ENCODE measurements at regions not wholly inside any gene's neighbourhood (a gene's known extent, or its start where the extent isn't known, plus 50 kb on each side); places are given as distances from the start of the nearest gene placed in this dataset.
"Not testable (repeated sequence)": the region's sequence is repeated elsewhere in the genome, so short reads cannot be mapped to it uniquely, and the experiment has no call there.

- TF ChIP-seq CTCF (IDR thresholded peaks at IDR 0.05; ENCODE audit: insufficient read depth, low read depth, low read length): no peak
- no peak overlapping the region for H3K4me3 ChIP-seq (ENCODE audit: low read depth, low read length)
- no peak for DNase-seq (ENCODE audit: low read depth)
These were observed 495.6 kb downstream of the SIPA1L2 start for GRCh38 chr1:232134365-232134764.

GRCh38 chr1:232132572-232132971 is 497.4 kb downstream of the SIPA1L2 start:
- H3K4me3 ChIP-seq (ENCODE audit: low read depth, low read length): no peak overlapping the region
- no peak for TF ChIP-seq CTCF (IDR thresholded peaks at IDR 0.05; ENCODE audit: insufficient read depth, low read depth, low read length)
- DNase-seq (ENCODE audit: low read depth): no peak

DNA sequence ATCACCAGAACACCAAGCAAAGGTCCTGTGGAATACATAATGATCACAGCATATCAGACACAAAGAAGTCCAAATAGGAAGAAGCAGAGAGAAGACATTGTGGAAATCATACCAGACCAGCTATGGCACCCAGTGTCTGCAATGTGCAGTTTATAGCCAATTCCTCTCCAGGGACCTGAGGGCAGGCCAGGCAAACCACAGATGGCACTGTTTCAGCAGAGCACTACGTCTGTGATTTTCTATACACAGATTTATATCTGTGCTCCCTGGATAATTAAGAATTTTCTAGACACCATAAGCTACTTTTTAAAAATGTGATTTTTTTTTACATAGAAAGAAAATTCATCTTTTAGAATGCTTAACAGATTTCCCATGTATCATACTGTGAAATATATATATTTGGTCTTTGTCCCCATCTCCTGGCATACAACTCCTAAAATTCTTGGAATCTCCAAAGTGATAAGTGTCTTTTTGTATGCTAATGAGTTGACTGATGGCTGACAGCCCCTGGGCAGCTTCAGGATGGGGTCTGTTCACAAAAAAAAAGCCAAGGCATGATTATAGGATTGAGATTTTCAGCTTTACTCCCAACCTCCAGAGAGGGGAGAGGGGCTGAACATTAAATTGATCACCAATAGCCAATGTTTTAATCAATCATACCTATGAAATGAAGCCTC is 498.1 kb downstream of the SIPA1L2 start:
- no peak overlapping the region for H3K4me3 ChIP-seq (ENCODE audit: low read depth, low read length)
- no peak for DNase-seq (ENCODE audit: low read depth)
- no peak for TF ChIP-seq CTCF (IDR thresholded peaks at IDR 0.05; ENCODE audit: insufficient read depth, low read depth, low read length)

DNA sequence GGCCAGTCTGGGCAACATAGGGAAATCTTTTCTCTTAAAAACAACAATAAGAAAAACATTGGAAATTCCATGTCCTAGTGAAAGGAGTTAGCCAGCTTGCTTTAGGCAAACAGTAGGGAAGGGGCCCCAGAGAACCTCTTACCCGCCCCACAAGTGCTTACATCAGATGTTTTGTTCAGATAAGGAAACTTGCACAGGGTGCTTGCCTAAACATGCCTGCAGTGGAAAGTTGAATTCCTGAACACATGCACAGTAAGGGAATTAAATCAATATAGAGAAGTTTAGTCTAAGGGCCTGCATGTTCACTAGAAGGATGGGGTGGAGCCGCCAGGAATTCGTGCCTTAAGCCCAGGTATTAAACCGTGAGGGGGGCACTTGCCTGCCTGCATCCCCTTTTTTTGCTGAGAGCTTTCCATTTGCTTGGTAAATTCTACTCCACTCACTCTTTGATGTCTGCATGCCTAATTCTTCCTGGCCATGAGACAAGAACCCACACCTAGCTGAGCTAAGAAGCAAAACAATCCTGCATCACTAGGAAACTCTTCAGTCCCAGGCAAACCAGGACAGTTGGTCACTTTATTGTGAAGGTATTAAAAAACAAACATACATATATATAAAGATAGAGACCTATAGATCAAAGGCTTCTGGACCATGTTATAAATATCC is 499.0 kb downstream of the SIPA1L2 start:
- TF ChIP-seq CTCF (IDR thresholded peaks at IDR 0.05; ENCODE audit: insufficient read depth, low read depth, low read length): no peak
- H3K4me3 ChIP-seq (ENCODE audit: low read depth, low read length): no peak overlapping the region
- no peak for DNase-seq (ENCODE audit: low read depth)

GRCh38 chr1:232127190-232127589 is 500.6 kb downstream of the DISC1 start:
- peak; percentile 67 for DNase-seq (ENCODE audit: low read depth)
- TF ChIP-seq CTCF (IDR thresholded peaks at IDR 0.05; ENCODE audit: insufficient read depth, low read depth, low read length): no peak
- H3K4me3 ChIP-seq (ENCODE audit: low read depth, low read length): no peak overlapping the region

- DNase-seq (ENCODE audit: low read depth): peak; percentile 21
- no peak overlapping the region for H3K4me3 ChIP-seq (ENCODE audit: low read depth, low read length)
- no peak for TF ChIP-seq CTCF (IDR thresholded peaks at IDR 0.05; ENCODE audit: insufficient read depth, low read depth, low read length)
These were observed 497.4 kb downstream of the DISC1 start for GRCh38 chr1:232123775-232124659.

- not testable (repeated sequence) for H3K4me3 ChIP-seq (ENCODE audit: low read depth, low read length); DNase-seq (ENCODE audit: low read depth)
These were observed 491.3 kb downstream of the DISC1 start for GRCh38 chr1:232117903-232118302.
